ENCODE measurements at regions not wholly inside any gene's neighbourhood (a gene's known extent, or its start where the extent isn't known, plus 50 kb on each side); places are given as distances from the start of the nearest gene placed in this dataset.

DNA sequence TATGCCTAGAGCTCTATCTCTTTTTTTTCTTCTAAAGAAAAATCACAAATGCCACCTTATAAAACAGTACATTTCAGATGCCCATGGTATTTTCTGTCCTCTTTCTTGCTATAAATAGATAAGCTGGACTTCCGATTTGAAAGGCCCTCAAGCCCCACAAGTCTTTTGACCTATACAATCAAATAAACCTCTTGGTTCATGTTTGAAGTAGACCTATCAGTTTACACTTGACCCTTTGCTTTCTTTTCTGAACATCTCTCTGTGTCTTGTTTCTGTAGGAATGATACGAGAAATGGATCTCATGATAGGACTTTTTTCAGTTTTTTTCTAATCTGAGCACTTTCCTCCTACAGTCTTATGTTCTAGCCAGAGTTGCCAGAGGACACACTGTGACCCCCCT, 327.2 kb downstream of the SOX9 start:
- Histone ChIP-seq H3K27me3 (no peaks in the 10 kb centered on the region), H3K9me3 (no peaks in the 10 kb centered on the region), H3K4me1 (peaks cover 4% of the 10 kb centered on the region), H3K4me3 (no peak overlapping the region), H3K36me3 (no peaks in the 10 kb centered on the region), H3K27ac (no peak overlapping the region)
- intact Hi-C loops (cut with DNase I), result no loop called here
- TF ChIP-seq, protein P1, sequence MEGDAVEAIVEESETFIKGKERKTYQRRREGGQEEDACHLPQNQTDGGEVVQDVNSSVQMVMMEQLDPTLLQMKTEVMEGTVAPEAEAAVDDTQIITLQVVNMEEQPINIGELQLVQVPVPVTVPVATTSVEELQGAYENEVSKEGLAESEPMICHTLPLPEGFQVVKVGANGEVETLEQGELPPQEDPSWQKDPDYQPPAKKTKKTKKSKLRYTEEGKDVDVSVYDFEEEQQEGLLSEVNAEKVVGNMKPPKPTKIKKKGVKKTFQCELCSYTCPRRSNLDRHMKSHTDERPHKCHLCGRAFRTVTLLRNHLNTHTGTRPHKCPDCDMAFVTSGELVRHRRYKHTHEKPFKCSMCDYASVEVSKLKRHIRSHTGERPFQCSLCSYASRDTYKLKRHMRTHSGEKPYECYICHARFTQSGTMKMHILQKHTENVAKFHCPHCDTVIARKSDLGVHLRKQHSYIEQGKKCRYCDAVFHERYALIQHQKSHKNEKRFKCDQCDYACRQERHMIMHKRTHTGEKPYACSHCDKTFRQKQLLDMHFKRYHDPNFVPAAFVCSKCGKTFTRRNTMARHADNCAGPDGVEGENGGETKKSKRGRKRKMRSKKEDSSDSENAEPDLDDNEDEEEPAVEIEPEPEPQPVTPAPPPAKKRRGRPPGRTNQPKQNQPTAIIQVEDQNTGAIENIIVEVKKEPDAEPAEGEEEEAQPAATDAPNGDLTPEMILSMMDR (IDR thresholded peaks at IDR 0.05), result no peak
- TF ChIP-seq POLR2A (IDR thresholded peaks at IDR 0.05) (no peak), POLR2AphosphoS5 (IDR thresholded peaks at IDR 0.05; ENCODE audit: insufficient read depth in 1 of 2, low read depth in 1 of 2) (no peak)
- DNase-seq (ENCODE audit: extremely low spot score in 2 of 2), result no peak

DNA sequence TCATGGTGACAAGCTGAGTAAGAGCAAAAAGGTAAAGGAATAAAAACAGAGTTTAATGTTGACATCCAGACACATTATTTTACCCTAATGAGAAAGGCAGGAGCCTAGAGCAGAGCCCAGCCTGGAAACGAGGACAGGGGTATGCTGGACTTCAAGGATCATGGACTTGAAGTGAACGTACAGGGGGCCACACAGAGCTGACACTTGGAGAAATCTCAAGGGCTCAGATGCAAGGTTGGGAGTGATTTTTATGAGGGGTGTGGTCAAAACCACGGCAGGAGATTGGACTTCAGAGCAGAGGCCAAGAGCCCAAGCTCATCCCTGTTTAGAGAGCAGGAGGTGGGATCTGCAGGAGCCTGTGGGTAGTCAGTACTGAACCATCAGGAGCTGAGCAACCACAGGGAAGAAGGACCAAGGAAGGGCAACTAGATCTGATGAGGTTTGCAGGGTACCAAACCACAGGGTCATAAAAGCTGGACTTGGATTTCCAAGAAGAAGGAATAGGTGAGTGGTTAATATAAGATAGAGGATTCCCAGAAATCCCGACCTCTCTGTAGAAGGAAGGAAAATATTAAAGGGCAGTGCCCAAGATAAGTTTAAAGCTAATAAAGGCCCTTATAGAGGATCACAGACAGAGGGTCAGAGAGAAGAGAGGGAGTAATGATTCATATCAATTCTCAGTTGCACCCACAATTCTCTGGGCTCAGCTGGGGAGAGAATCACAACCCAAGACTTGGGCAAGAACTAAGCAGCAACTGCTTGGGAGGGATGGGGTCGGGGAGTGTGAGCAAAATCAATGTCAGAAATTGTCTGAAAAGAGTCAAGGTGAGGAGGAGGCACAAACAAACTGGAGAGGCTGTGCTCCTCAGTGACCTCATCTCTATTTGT, 331.7 kb downstream of the SOX9 start:
- no peak for TF ChIP-seq POLR2A (IDR thresholded peaks at IDR 0.05)
- TF ChIP-seq POLR2AphosphoS5 (IDR thresholded peaks at IDR 0.05; ENCODE audit: insufficient read depth in 1 of 2, low read depth in 1 of 2), result no peak
- TF ChIP-seq, protein P1 (IDR thresholded peaks at IDR 0.05), result no peak

DNA sequence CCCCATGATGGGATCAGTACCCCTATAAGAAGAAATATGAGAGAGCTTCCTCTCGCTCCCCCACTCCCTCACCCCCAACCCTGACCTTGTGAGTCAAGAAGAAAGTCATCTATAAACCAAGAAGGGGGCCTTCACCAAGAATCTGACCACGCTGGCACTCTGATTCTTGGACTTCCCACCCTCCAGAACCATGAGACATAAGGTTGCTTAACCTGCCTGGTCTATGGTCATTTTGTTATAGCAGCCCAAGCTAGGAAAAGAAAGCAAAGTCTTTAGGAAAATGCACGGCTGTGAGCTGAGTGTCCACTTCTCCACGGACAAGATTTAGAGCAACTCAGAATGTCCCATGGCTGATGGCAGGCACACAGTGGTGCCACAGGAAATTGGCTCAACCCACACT, 333.5 kb downstream of the SOX9 start:
- Histone ChIP-seq H3K36me3 (no peaks in the 10 kb centered on the region), H3K27ac (no peak overlapping the region), H3K4me1 (no peaks in the 10 kb centered on the region), H3K9me3 (no peaks in the 10 kb centered on the region), H3K4me3 (no peak overlapping the region), H3K27me3 (no peaks in the 10 kb centered on the region)
- DNase-seq (ENCODE audit: extremely low spot score in 2 of 2), result no peak
- intact Hi-C loops (cut with DNase I), result no loop called here
- TF ChIP-seq POLR2A (IDR thresholded peaks at IDR 0.05) (no peak), POLR2AphosphoS5 (IDR thresholded peaks at IDR 0.05; ENCODE audit: insufficient read depth in 1 of 2, low read depth in 1 of 2) (no peak)
- TF ChIP-seq, protein P1 (IDR thresholded peaks at IDR 0.05), result no peak

More for the DNA sequence above, 331.7 kb downstream of the SOX9 start:
- no peaks in the 10 kb centered on the region for H3K9me3 ChIP-seq
- intact Hi-C loops (cut with DNase I), result no loop called here
- no peak overlapping the region for H3K27ac ChIP-seq
- DNase-seq (ENCODE audit: extremely low spot score in 2 of 2), result no peak
- no peaks in the 10 kb centered on the region for H3K27me3 ChIP-seq
- no peaks in the 10 kb centered on the region for H3K4me1 ChIP-seq
- H3K36me3 ChIP-seq, result no peaks in the 10 kb centered on the region
- H3K4me3 ChIP-seq, result no peak overlapping the region

DNA sequence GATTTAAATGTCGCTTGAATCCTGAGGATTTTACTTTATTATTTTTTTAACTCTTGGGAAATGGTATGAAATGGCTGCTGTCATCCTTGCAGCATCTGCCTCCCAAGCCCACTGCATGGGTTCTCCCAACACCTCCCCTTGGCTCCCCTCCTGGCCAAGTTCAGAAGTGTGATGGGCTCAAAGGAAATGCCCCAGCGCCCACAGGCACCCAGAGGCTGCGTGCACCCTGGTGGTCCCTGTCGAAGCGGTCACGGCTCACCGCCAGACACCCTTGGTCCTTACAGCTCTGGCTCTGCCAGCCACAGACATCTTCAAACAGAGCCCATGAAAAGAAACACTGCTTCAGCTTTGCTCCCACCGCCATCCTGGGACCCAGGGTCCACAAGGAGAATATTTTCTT, 334.7 kb downstream of the SOX9 start:
- intact Hi-C loops (cut with DNase I), result no loop called here
- Histone ChIP-seq H3K27me3 (no peaks in the 10 kb centered on the region), H3K27ac (no peak overlapping the region), H3K4me3 (no peak overlapping the region), H3K4me1 (no peaks in the 10 kb centered on the region), H3K9me3 (no peaks in the 10 kb centered on the region), H3K36me3 (no peaks in the 10 kb centered on the region)
- no peak for DNase-seq (ENCODE audit: extremely low spot score in 2 of 2)
- TF ChIP-seq POLR2A (IDR thresholded peaks at IDR 0.05) (no peak), POLR2AphosphoS5 (IDR thresholded peaks at IDR 0.05; ENCODE audit: insufficient read depth in 1 of 2, low read depth in 1 of 2) (no peak)
- TF ChIP-seq, protein P1 (IDR thresholded peaks at IDR 0.05), result no peak

DNA sequence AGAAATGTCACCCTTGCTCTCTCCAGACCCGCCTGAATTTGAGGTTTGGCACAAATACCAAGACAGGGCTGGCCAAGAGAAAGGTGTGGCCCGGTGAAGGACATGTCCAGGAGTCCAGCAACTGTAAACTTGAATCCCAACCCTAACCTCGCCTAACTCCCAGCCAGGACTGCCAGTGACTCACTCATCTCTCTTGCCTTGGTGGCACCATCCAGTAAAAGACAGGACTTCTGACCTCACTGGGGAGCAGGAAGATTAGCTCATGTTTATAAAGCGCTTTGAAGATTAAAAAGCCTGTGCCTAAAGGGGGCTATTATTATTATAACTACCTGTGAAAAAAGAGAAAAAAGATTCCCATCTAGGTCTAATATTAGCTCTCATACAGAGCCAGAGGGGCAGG, 335.3 kb downstream of the SOX9 start:
- no peak overlapping the region for H3K4me3 ChIP-seq
- intact Hi-C loops (cut with DNase I), result no loop called here
- no peaks in the 10 kb centered on the region for H3K27me3 ChIP-seq

More for the DNA sequence above, 335.3 kb downstream of the SOX9 start:
- no peak overlapping the region for H3K27ac ChIP-seq
- TF ChIP-seq POLR2A (IDR thresholded peaks at IDR 0.05) (no peak), POLR2AphosphoS5 (IDR thresholded peaks at IDR 0.05; ENCODE audit: insufficient read depth in 1 of 2, low read depth in 1 of 2) (no peak)
- TF ChIP-seq, protein P1 (IDR thresholded peaks at IDR 0.05), result no peak
- no peaks in the 10 kb centered on the region for H3K36me3 ChIP-seq
- H3K4me1 ChIP-seq, result no peaks in the 10 kb centered on the region
- no peak for DNase-seq (ENCODE audit: extremely low spot score in 2 of 2)
- H3K9me3 ChIP-seq, result no peaks in the 10 kb centered on the region

Data from vagina (tissue), 2 donors.